Lower leg skin (tissue), 4 donors: ENCODE measurements at regions not wholly inside any gene's neighbourhood (a gene's known extent, or its start where the extent isn't known, plus 50 kb on each side); places are given as distances from the start of the nearest gene placed in this dataset.
"Not testable (repeated sequence)": the region's sequence is repeated elsewhere in the genome, so short reads cannot be mapped to it uniquely, and the experiment has no call there.

Experiments used
- DNase-seq, 2 donors: peaks; one replicate each; pipeline ENCODE4 v3.0.0-alpha.2; 2019; ENCODE audit warnings: low spot score in 2 of 2
- H3K4me3 ChIP-seq: fragments of 200-600 bp; sonication (generic); 2 replicates; pipeline ENCODE4 v1.5.1; 2017; ENCODE audit warnings: mild to moderate bottlenecking, low read depth; ENCODE audit not compliant: poor library complexity, severe bottlenecking
- CTCF ChIP-seq, 3 donors: fragments of 450-650 bp; IDR thresholded peaks; one replicate each; pipeline ENCODE4 v1.5.1; 2016; ENCODE audit warnings: antibody characterized with exemption in 3 of 3, mild to moderate bottlenecking in 3 of 3, moderate library complexity in 2 of 3
- POLR2A ChIP-seq, 2 donors: fragments of 450-650 bp; IDR thresholded peaks; one replicate each; pipeline ENCODE4 v1.6.1; 2016 to 2017; ENCODE audit warnings: antibody characterized with exemption in 2 of 2, mild to moderate bottlenecking in 1 of 2, moderate library complexity in 1 of 2
- WGBS, 2 donors: methylation state at CpG; one replicate each; pipeline ENCODE4 v1.1.5; 2018; 5-methylcytosine and 5-hydroxymethylcytosine counted together
- intact Hi-C: fragments of 100-400 bp; cut with DNase I; formaldehyde crosslinking; loops from one replicate; pipeline ENCODE4 v1.15.0; 2023; ENCODE audit warnings: low total_unique reads

GRCh38 chr7:131927770-131928423, 371.5 kb upstream of the PODXL start:
- DNase-seq = no peak
- intact Hi-C loops = no loop called here
- WGBS, 2 donors = 75 to 79% methylated on average over 11 to 12 of the region's 12 CpGs
- no peak overlapping the region for H3K4me3 ChIP-seq
- TF ChIP-seq POLR2A (IDR thresholded peaks at IDR 0.05) (no peak), CTCF (IDR thresholded peaks at IDR 0.05) (no peak)

GRCh38 chr7:131925636-131926035, 369.2 kb upstream of the PODXL start:
- intact Hi-C loops = no loop called here
- no peak for TF ChIP-seq POLR2A (IDR thresholded peaks at IDR 0.05)
- TF ChIP-seq CTCF (IDR thresholded peaks at IDR 0.05) = no peak
- DNase-seq = no peak
- no peak overlapping the region for H3K4me3 ChIP-seq

GRCh38 chr7:131924857-131925256, 368.4 kb upstream of the PODXL start:
- intact Hi-C loops = no loop called here
- TF ChIP-seq POLR2A (IDR thresholded peaks at IDR 0.05) (no peak), CTCF (IDR thresholded peaks at IDR 0.05) (no peak)
- no peak overlapping the region for H3K4me3 ChIP-seq
- 78 to 79% methylated on average over 3 of the region's 3 CpGs for WGBS, 2 donors
- no peak for DNase-seq

GRCh38 chr7:131922948-131923347, 366.5 kb upstream of the PODXL start:
- H3K4me3 ChIP-seq, intact Hi-C loops, DNase-seq: not testable (repeated sequence)
- 95 to 97% methylated on average over 10 of the region's 10 CpGs for WGBS, 2 donors

- intact Hi-C loops = no loop called here
- TF ChIP-seq POLR2A (IDR thresholded peaks at IDR 0.05) (no peak), CTCF (IDR thresholded peaks at IDR 0.05) (no peak)
- no peak overlapping the region for H3K4me3 ChIP-seq
- DNase-seq = no peak
- whole genome bisulfite sequencing, 2 donors = 6 to 7% methylated on average over 1 of the region's 1 CpG
These were observed 364.6 kb upstream of the PODXL start for GRCh38 chr7:131921016-131921415.

- no peak for TF ChIP-seq CTCF (IDR thresholded peaks at IDR 0.05)
- no peak for TF ChIP-seq POLR2A (IDR thresholded peaks at IDR 0.05)
- 59 to 65% methylated on average over 7 of the region's 7 CpGs for WGBS, 2 donors
- DNase-seq = no peak
- H3K4me3 ChIP-seq = no peak overlapping the region
- intact Hi-C loops = no loop called here
These were observed 363.7 kb upstream of the PODXL start for GRCh38 chr7:131919920-131920709.
